Epithelial cell of esophagus (primary cell): ENCODE measurements at regions not wholly inside any gene's neighbourhood (a gene's known extent, or its start where the extent isn't known, plus 50 kb on each side); places are given as distances from the start of the nearest gene placed in this dataset.

Experiments
- DNase-seq: peaks from one replicate; pipeline ENCODE4 v3.0.0; 2010; ENCODE audit warnings: low read depth
- H3K4me3 ChIP-seq: 2 replicates; pipeline ENCODE4 v1.5.1; 2011; ENCODE audit warnings: mild to moderate bottlenecking, low read length, control low read depth
- TF ChIP-seq, protein P1 (sequence below): IDR thresholded peaks from 2 replicates; pipeline ENCODE4 v1.5.1; 2011; ENCODE audit warnings: low read depth, mild to moderate bottlenecking, low read length, control low read depth, inconsistent platforms; ENCODE audit not compliant: insufficient read depth; ENCODE audit errors: missing control alignments

GRCh38 chr5:124234770-124235562 is 511.5 kb downstream of the ZNF608 start:
- TF ChIP-seq, protein P1, sequence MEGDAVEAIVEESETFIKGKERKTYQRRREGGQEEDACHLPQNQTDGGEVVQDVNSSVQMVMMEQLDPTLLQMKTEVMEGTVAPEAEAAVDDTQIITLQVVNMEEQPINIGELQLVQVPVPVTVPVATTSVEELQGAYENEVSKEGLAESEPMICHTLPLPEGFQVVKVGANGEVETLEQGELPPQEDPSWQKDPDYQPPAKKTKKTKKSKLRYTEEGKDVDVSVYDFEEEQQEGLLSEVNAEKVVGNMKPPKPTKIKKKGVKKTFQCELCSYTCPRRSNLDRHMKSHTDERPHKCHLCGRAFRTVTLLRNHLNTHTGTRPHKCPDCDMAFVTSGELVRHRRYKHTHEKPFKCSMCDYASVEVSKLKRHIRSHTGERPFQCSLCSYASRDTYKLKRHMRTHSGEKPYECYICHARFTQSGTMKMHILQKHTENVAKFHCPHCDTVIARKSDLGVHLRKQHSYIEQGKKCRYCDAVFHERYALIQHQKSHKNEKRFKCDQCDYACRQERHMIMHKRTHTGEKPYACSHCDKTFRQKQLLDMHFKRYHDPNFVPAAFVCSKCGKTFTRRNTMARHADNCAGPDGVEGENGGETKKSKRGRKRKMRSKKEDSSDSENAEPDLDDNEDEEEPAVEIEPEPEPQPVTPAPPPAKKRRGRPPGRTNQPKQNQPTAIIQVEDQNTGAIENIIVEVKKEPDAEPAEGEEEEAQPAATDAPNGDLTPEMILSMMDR = no peak
- no peak overlapping the region for H3K4me3 ChIP-seq
- DNase-seq = no peak

DNA sequence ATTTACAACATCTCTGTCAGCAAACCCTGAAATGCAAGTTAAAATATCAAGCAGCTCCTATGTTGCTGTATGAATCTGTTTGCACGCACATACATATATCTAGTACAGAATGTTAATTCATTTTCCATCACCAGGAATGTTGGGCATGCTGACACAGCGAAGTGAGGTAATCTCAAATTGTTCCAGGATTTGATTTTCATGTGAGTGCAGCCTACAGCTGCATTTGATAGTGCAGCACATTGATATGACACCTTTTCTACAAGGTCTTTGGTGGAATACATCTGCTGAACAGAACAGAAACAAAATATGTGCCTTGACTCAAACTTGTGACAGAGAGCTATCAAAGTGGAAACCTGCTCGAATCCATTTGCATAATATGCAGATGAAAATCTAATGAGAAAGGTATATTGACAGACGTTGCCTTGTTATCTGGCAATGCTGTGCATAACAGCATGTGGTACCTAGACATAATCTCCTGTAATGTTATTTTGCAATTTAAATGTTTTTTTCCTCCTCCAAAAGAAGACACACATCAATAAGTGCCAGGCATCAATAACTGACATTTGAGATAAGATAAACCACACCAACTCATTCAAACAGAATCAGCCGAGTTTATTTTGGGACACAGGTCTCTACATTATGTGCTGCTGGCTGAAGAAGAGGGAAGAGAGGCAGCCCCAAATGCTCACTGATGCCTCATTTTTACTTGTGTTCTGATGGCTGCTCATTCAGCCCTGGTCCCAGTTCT is 512.2 kb downstream of the ZNF608 start:
- TF ChIP-seq, protein P1 = no peak
- no peak for DNase-seq
- no peak overlapping the region for H3K4me3 ChIP-seq

DNA sequence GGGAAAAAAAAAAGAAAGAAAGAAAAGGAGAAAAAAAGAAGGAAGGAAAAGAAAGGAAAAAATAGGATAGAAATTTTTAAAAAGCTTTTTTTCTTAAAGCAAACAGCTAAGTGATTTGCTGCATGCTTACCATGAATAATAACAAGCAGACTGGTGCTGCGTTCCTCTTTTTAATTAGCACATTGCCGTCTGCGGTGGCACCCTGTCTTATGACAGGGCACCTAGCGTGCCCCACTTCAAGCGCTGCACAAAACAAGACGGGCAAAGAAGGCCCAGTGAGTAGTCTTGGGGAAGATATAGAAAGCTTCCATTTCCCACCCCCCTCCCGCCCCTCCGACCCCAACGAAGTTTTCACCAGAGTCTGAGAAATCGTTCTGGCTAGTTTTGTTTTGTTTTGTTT is 513.9 kb downstream of the ZNF608 start:
- TF ChIP-seq, protein P1 = no peak
- no peak overlapping the region for H3K4me3 ChIP-seq
- DNase-seq = no peak

DNA sequence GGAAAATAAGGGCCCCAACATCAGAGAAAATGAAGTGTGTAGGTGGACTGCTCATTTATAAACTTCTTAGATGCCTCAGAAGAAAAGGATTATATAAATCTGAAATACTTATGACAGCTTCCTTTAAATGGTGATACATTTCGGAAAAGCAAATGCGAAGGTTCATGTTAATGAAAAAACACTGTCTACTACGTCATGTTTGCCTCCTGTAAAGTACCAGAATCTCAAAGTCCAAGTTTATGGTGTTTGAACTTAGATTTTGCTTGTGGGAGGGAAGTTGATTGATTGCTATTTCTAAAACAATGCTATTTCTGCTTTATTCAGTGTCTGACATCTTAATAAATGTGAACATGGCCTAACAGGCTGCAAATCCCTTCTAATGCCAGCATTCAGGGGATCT is 514.6 kb downstream of the ZNF608 start:
- no peak for DNase-seq
- TF ChIP-seq, protein P1 = no peak
- no peak overlapping the region for H3K4me3 ChIP-seq

DNA sequence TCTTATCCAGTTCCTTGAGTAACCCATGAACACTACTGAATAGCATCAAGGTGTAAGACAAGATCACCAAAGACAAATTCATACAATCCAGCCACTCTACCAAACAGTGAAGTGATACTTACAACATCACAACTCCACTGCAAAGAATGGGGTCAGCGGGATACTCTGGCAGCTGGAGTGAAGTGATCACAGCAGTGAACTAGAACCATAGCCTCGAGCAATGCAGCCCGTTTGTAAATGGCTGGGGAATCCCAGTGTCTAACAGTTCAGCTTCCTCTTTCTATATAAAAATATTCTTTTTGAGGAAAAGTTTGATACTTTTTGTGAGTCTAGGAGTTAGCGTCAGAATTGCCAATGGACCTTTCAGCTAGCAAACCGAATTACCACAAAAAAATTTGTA is 515.2 kb downstream of the ZNF608 start:
- H3K4me3 ChIP-seq = no peak overlapping the region
- DNase-seq = no peak
- TF ChIP-seq, protein P1 = no peak

- TF ChIP-seq, protein P1 = no peak
- H3K4me3 ChIP-seq = no peak overlapping the region
- DNase-seq = no peak
These were observed 516.0 kb downstream of the ZNF608 start for GRCh38 chr5:124230456-124230855.
